Loucy (cell line): ENCODE measurements at regions not wholly inside any gene's neighbourhood (a gene's known extent, or its start where the extent isn't known, plus 50 kb on each side); places are given as distances from the start of the nearest gene placed in this dataset.

ENCODE experiments used
- H2AFZ ChIP-seq: fragments of 200-600 bp; sonication (generic); 2 replicates; pipeline ENCODE4 v1.6.0; 2016; ENCODE audit warnings: antibody characterized with exemption, mild to moderate bottlenecking, low read length, moderate library complexity
- H3F3A ChIP-seq: fragments of 200-600 bp; 2 replicates; pipeline ENCODE4 v1.6.0; 2016; ENCODE audit warnings: antibody characterized with exemption, low read depth, mild to moderate bottlenecking
- H3K27me3 ChIP-seq: fragments of 200-600 bp; sonication (generic); 2 replicates; pipeline ENCODE4 v1.6.1; 2014; ENCODE audit warnings: low read length, mild to moderate bottlenecking; ENCODE audit not compliant: insufficient read depth, poor library complexity, severe bottlenecking
- H3K36me3 ChIP-seq: fragments of 200-600 bp; sonication (generic); 2 replicates; pipeline ENCODE4 v1.6.1; 2016; ENCODE audit warnings: low read length; ENCODE audit not compliant: insufficient read depth
- H3K4me1 ChIP-seq: fragments of 200-600 bp; sonication (generic); 2 replicates; pipeline ENCODE4 v1.5.1; 2014; ENCODE audit warnings: low read length, mild to moderate bottlenecking; ENCODE audit not compliant: insufficient read depth, poor library complexity, severe bottlenecking
- H3K4me2 ChIP-seq: fragments of 200-600 bp; sonication (generic); 2 replicates; pipeline ENCODE4 v1.6.0; 2014; ENCODE audit warnings: antibody characterized with exemption, low read length, low read depth, mild to moderate bottlenecking; ENCODE audit not compliant: poor library complexity, severe bottlenecking
- H3K4me3 ChIP-seq: fragments of 200-600 bp; sonication (generic); 2 replicates; pipeline ENCODE4 v1.5.1; 2014; ENCODE audit warnings: low read length, mild to moderate bottlenecking, mixed read lengths; ENCODE audit not compliant: poor library complexity, severe bottlenecking
- H3K79me2 ChIP-seq: fragments of 200-600 bp; sonication (generic); 2 replicates; pipeline ENCODE4 v1.6.1; 2014; ENCODE audit warnings: low read length; ENCODE audit not compliant: insufficient read depth
- H3K9ac ChIP-seq: fragments of 200-600 bp; sonication (generic); 2 replicates; pipeline ENCODE4 v1.6.0; 2014; ENCODE audit warnings: mild to moderate bottlenecking, low read depth, low read length, moderate library complexity; ENCODE audit not compliant: poor library complexity, severe bottlenecking
- H3K9me2 ChIP-seq: fragments of 200-600 bp; sonication (generic); replicated peaks from 2 replicates; pipeline ENCODE4 v1.6.1; 2016; ENCODE audit warnings: low read depth, low read length, mixed read lengths
- H3K9me3 ChIP-seq: fragments of 200-600 bp; sonication (generic); 2 replicates; pipeline ENCODE4 v1.6.1; 2014; ENCODE audit warnings: mild to moderate bottlenecking, antibody characterized with exemption, low read length, low read depth; ENCODE audit not compliant: insufficient read depth
- H4K20me1 ChIP-seq: fragments of 200-600 bp; sonication (generic); 2 replicates; pipeline ENCODE4 v1.6.0; 2014; ENCODE audit warnings: antibody characterized with exemption, low read length, mild to moderate bottlenecking; ENCODE audit not compliant: insufficient read depth, poor library complexity, severe bottlenecking
- CTCF ChIP-seq: fragments of 200-600 bp; sonication (generic); conservative IDR thresholded peaks from 2 replicates; pipeline ENCODE4 v1.5.1; 2014; ENCODE audit warnings: mild to moderate bottlenecking, antibody characterized with exemption, low read length
- EZH2phosphoT487 ChIP-seq: fragments of 200-600 bp; IDR thresholded peaks from 2 replicates; pipeline ENCODE4 v1.6.1; 2018; ENCODE audit warnings: antibody characterized with exemption, mild to moderate bottlenecking, moderate library complexity, borderline replicate concordance

DNA sequence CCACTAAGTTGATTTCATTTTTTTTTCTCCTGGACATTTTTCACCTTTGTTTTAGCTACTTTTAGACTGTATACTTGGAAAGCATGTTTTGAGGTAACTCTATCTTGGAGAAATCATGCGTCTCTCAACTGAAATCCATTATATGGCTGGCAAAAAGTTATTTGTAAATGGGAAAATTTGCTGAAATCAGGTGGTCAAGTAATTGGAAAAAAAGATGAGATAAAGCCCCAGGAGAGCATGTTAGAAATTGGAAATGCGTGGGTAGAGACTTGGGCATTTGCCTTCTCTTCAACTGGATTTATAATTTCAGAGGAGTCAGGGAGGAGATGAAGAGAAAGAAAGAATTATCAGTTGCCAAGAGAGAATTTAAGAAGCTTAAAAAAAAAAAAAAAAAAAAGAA, 217.1 kb upstream of the MAP3K7 start:
- Histone ChIP-seq H2AFZ (no peak overlapping the region), H3K27me3 (no peaks in the 10 kb centered on the region), H3F3A (no peaks in the 10 kb centered on the region), H3K9me3 (no peaks in the 10 kb centered on the region), H3K4me1 (no peaks in the 10 kb centered on the region), H3K36me3 (no peaks in the 10 kb centered on the region), H3K4me2 (no peak overlapping the region), H4K20me1 (no peaks in the 10 kb centered on the region), H3K79me2 (no peaks in the 10 kb centered on the region), H3K9me2 (no peaks in the 10 kb centered on the region), H3K4me3 (no peak overlapping the region), H3K9ac (no peak overlapping the region)
- no peak for TF ChIP-seq CTCF
- TF ChIP-seq EZH2phosphoT487, result no peak

DNA sequence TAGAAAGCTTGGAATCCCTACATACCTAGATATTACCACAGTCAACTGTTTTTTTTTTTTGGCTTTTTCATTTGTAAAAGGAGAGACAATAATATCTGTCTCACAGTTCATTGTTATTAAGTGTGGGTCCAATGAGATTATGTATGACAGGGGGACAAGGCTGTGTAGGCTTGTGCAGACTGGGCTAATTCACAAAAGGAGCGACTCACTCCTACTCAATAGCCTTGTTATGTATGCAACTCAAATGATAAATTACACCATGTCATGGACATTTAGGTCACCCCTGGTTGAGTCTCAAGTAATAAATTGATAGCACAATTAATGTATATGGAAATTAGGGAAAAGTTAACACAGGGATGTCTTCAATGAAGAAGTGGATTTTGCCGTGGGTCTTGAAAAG, 208.2 kb upstream of the MAP3K7 start:
- Histone ChIP-seq H3K9ac (no peak overlapping the region), H3F3A (no peaks in the 10 kb centered on the region), H3K4me2 (no peak overlapping the region), H3K79me2 (no peaks in the 10 kb centered on the region), H3K4me1 (no peaks in the 10 kb centered on the region), H3K4me3 (no peak overlapping the region), H3K36me3 (no peaks in the 10 kb centered on the region), H3K9me2 (no peaks in the 10 kb centered on the region), H3K9me3 (no peaks in the 10 kb centered on the region), H3K27me3 (no peaks in the 10 kb centered on the region), H4K20me1 (no peaks in the 10 kb centered on the region), H2AFZ (no peak overlapping the region)
- no peak for TF ChIP-seq CTCF
- TF ChIP-seq EZH2phosphoT487, result no peak

GRCh38 chr6:90793771-90794170, 206.9 kb upstream of the MAP3K7 start:
- Histone ChIP-seq H3K9ac (no peak overlapping the region), H3K79me2 (no peaks in the 10 kb centered on the region), H3F3A (no peaks in the 10 kb centered on the region), H3K36me3 (no peaks in the 10 kb centered on the region), H3K4me1 (no peaks in the 10 kb centered on the region), H3K27me3 (no peaks in the 10 kb centered on the region), H3K4me3 (no peak overlapping the region), H4K20me1 (no peaks in the 10 kb centered on the region), H2AFZ (no peak overlapping the region), H3K9me3 (no peaks in the 10 kb centered on the region), H3K9me2 (no peaks in the 10 kb centered on the region), H3K4me2 (no peak overlapping the region)
- TF ChIP-seq CTCF (no peak), EZH2phosphoT487 (no peak)
